ENCODE measurements at regions not wholly inside any gene's neighbourhood (a gene's known extent, or its start where the extent isn't known, plus 50 kb on each side); places are given as distances from the start of the nearest gene placed in this dataset.
"Not testable (repeated sequence)": the region's sequence is repeated elsewhere in the genome, so short reads cannot be mapped to it uniquely, and the experiment has no call there.

- no peak for DNase-seq
Measured at GRCh38 chr5:100188778-100189177, 346.4 kb upstream of the FAM174A start.

GRCh38 chr5:100188339-100188738 is 346.8 kb upstream of the FAM174A start:
- DNase-seq, result no peak

- no peak for DNase-seq
Measured at GRCh38 chr5:100186181-100186580, 349.0 kb upstream of the FAM174A start.

- DNase-seq, result no peak
Measured at GRCh38 chr5:100182402-100182801, 352.8 kb upstream of the FAM174A start.

GRCh38 chr5:100175346-100175745 is 359.8 kb upstream of the FAM174A start:
- no peak for DNase-seq

GRCh38 chr5:100165309-100165708 is 369.9 kb upstream of the FAM174A start:
- no peak for DNase-seq

GRCh38 chr5:100161868-100162267 is 373.3 kb upstream of the FAM174A start:
- no peak for DNase-seq

- DNase-seq, result no peak
Measured at GRCh38 chr5:100157066-100157465, 378.1 kb upstream of the FAM174A start.

GRCh38 chr5:100148239-100148638 is 386.9 kb upstream of the FAM174A start:
- no peak for DNase-seq

- DNase-seq, result no peak
Measured at GRCh38 chr5:100142607-100143006, 392.6 kb upstream of the FAM174A start.

GRCh38 chr5:100131161-100131560 is 404.0 kb upstream of the FAM174A start:
- DNase-seq, result no peak

GRCh38 chr5:100130307-100130706 is 404.9 kb upstream of the FAM174A start:
- no peak for DNase-seq

- DNase-seq, result no peak
Measured at GRCh38 chr5:100119903-100120302, 415.3 kb upstream of the FAM174A start.

- DNase-seq, result no peak
Measured at GRCh38 chr5:100110497-100110896, 424.7 kb upstream of the FAM174A start.

- DNase-seq, result no peak
Measured at GRCh38 chr5:100108883-100109282, 426.3 kb upstream of the FAM174A start.

GRCh38 chr5:100103592-100104119 is 431.5 kb upstream of the FAM174A start:
- DNase-seq, result not testable (repeated sequence)

- DNase-seq, result not testable (repeated sequence)
Measured at GRCh38 chr5:100101466-100101865, 433.7 kb upstream of the FAM174A start.

- not testable (repeated sequence) for DNase-seq
Measured at GRCh38 chr5:100096328-100096727, 438.8 kb upstream of the FAM174A start.

- DNase-seq, result not testable (repeated sequence)
Measured at GRCh38 chr5:100080703-100081102, 454.5 kb upstream of the FAM174A start.

- DNase-seq, result not testable (repeated sequence)
Measured at GRCh38 chr5:100079163-100079562, 456.0 kb upstream of the FAM174A start.

GRCh38 chr5:100066020-100066419 is 469.2 kb upstream of the FAM174A start:
- not testable (repeated sequence) for DNase-seq

- DNase-seq, result no peak
Measured at GRCh38 chr5:100043475-100043874, 491.7 kb upstream of the FAM174A start.

GRCh38 chr5:100026606-100027005 is 508.6 kb upstream of the FAM174A start:
- DNase-seq, result no peak

GRCh38 chr5:100023536-100023935 is 511.6 kb upstream of the FAM174A start:
- DNase-seq, result no peak

GRCh38 chr5:100017520-100018262 is 517.5 kb upstream of the FAM174A start:
- no peak for DNase-seq

All from activated CD8-positive, alpha-beta memory T cell treated with anti-CD3 and anti-CD28 coated beads, Interleukin-2, amount 50 U/mL, for 4 hours (primary cell).